Memory B cell (primary cell): ENCODE measurements at regions not wholly inside any gene's neighbourhood (a gene's known extent, or its start where the extent isn't known, plus 50 kb on each side); places are given as distances from the start of the nearest gene placed in this dataset.

Experiments
- ATAC-seq: fragments of 150-1000 bp; cut with Tn5 transposase; 2 replicates; pipeline ENCODE4 v1.10.0; 2021; ENCODE audit warnings: low read depth, mild to moderate bottlenecking, moderate library complexity
- DNase-seq, 2 donors: peaks; one replicate each; pipeline ENCODE4 v3.0.0; 2022; ENCODE audit warnings: low spot score in 2 of 2
- H3K27ac Mint-ChIP-seq: one replicate; pipeline ENCODE4 v1.8.0; 2022; ENCODE audit warnings: mild to moderate bottlenecking, moderate library complexity, mixed read lengths
- H3K27me3 Mint-ChIP-seq: one replicate; pipeline ENCODE4 v1.8.0; 2022; ENCODE audit warnings: mixed read lengths
- H3K36me3 Mint-ChIP-seq: one replicate; pipeline ENCODE4 v1.8.0; 2022; ENCODE audit warnings: mild to moderate bottlenecking, mixed read lengths
- H3K4me1 Mint-ChIP-seq: one replicate; pipeline ENCODE4 v1.8.0; 2022; ENCODE audit warnings: mixed read lengths
- H3K4me3 Mint-ChIP-seq: one replicate; pipeline ENCODE4 v1.8.0; 2022; ENCODE audit warnings: mild to moderate bottlenecking, moderate library complexity, mixed read lengths
- H3K9me3 Mint-ChIP-seq: one replicate; pipeline ENCODE4 v1.8.0; 2022; ENCODE audit warnings: mixed read lengths

GRCh38 chr22:27335102-27335660 is 466.4 kb downstream of the MN1 start:
- Mint-ChIP-seq H3K27ac (no peak overlapping the region), H3K4me1 (no peaks in the 10 kb centered on the region), H3K36me3 (no peaks in the 10 kb centered on the region), H3K9me3 (peaks cover 7% of the 10 kb centered on the region), H3K27me3 (peaks cover 8% of the 10 kb centered on the region), H3K4me3 (no peak overlapping the region)
- DNase-seq (no peak), ATAC-seq (no peak)

GRCh38 chr22:27336151-27337090 is 465.1 kb downstream of the MN1 start:
- H3K27me3 Mint-ChIP-seq: peaks cover 8% of the 10 kb centered on the region
- no peak overlapping the region for H3K27ac Mint-ChIP-seq
- ATAC-seq: no peak
- no peaks in the 10 kb centered on the region for H3K4me1 Mint-ChIP-seq
- H3K4me3 Mint-ChIP-seq: no peak overlapping the region
- peaks cover 7% of the 10 kb centered on the region for H3K9me3 Mint-ChIP-seq
- no peak for DNase-seq
- no peaks in the 10 kb centered on the region for H3K36me3 Mint-ChIP-seq

GRCh38 chr22:27337676-27338075 is 463.9 kb downstream of the MN1 start:
- Mint-ChIP-seq H3K4me1 (no peaks in the 10 kb centered on the region), H3K9me3 (peaks cover 7% of the 10 kb centered on the region), H3K27ac (no peak overlapping the region), H3K36me3 (no peaks in the 10 kb centered on the region), H3K4me3 (no peak overlapping the region), H3K27me3 (peaks cover 6% of the 10 kb centered on the region)
- DNase-seq (no peak), ATAC-seq (no peak)

GRCh38 chr22:27340047-27340446 is 461.5 kb downstream of the MN1 start:
- H3K4me3 Mint-ChIP-seq: no peak overlapping the region
- no peaks in the 10 kb centered on the region for H3K4me1 Mint-ChIP-seq
- H3K9me3 Mint-ChIP-seq: peaks cover 6% of the 10 kb centered on the region
- DNase-seq (no peak), ATAC-seq (no peak)
- H3K36me3 Mint-ChIP-seq: no peaks in the 10 kb centered on the region
- H3K27me3 Mint-ChIP-seq: no peaks in the 10 kb centered on the region
- H3K27ac Mint-ChIP-seq: no peak overlapping the region

- no peak for DNase-seq
- Mint-ChIP-seq H3K36me3 (no peaks in the 10 kb centered on the region), H3K9me3 (peaks cover 8% of the 10 kb centered on the region), H3K27ac (no peak overlapping the region), H3K4me3 (no peak overlapping the region), H3K27me3 (no peaks in the 10 kb centered on the region), H3K4me1 (no peaks in the 10 kb centered on the region)
- no peak for ATAC-seq
Observed at GRCh38 chr22:27344546-27344945, 457.0 kb downstream of the MN1 start.

GRCh38 chr22:27345691-27346090 is 455.9 kb downstream of the MN1 start:
- H3K27ac Mint-ChIP-seq: no peak overlapping the region
- H3K36me3 Mint-ChIP-seq: no peaks in the 10 kb centered on the region
- no peaks in the 10 kb centered on the region for H3K27me3 Mint-ChIP-seq
- no peak for ATAC-seq
- no peaks in the 10 kb centered on the region for H3K4me1 Mint-ChIP-seq
- peaks cover 9% of the 10 kb centered on the region for H3K9me3 Mint-ChIP-seq
- no peak for DNase-seq
- H3K4me3 Mint-ChIP-seq: no peak overlapping the region

- H3K4me1 Mint-ChIP-seq: no peaks in the 10 kb centered on the region
- no peak overlapping the region for H3K4me3 Mint-ChIP-seq
- H3K9me3 Mint-ChIP-seq: peaks cover 8% of the 10 kb centered on the region
- no peaks in the 10 kb centered on the region for H3K36me3 Mint-ChIP-seq
- ATAC-seq (no peak), DNase-seq (no peak)
- no peak overlapping the region for H3K27ac Mint-ChIP-seq
- peaks cover 2% of the 10 kb centered on the region for H3K27me3 Mint-ChIP-seq
Observed at GRCh38 chr22:27347951-27348350, 453.6 kb downstream of the MN1 start.

- Mint-ChIP-seq H3K27me3 (peaks cover 2% of the 10 kb centered on the region), H3K4me1 (no peaks in the 10 kb centered on the region), H3K9me3 (peaks cover 7% of the 10 kb centered on the region), H3K36me3 (no peaks in the 10 kb centered on the region), H3K27ac (no peak overlapping the region), H3K4me3 (no peak overlapping the region)
- ATAC-seq (no peak), DNase-seq (no peak)
Observed at GRCh38 chr22:27348634-27349033, 452.9 kb downstream of the MN1 start.

- Mint-ChIP-seq H3K4me3 (no peak overlapping the region), H3K27ac (no peak overlapping the region), H3K4me1 (no peaks in the 10 kb centered on the region), H3K9me3 (peaks cover 7% of the 10 kb centered on the region), H3K36me3 (no peaks in the 10 kb centered on the region), H3K27me3 (peaks cover 7% of the 10 kb centered on the region)
- no peak for DNase-seq
- ATAC-seq: no peak
Observed at GRCh38 chr22:27349456-27349855, 452.1 kb downstream of the MN1 start.

- H3K36me3 Mint-ChIP-seq: no peaks in the 10 kb centered on the region
- DNase-seq: no peak
- H3K27ac Mint-ChIP-seq: no peak overlapping the region
- no peak for ATAC-seq
- peaks cover 8% of the 10 kb centered on the region for H3K9me3 Mint-ChIP-seq
- no peak overlapping the region for H3K4me3 Mint-ChIP-seq
- H3K4me1 Mint-ChIP-seq: no peaks in the 10 kb centered on the region
- peaks cover 7% of the 10 kb centered on the region for H3K27me3 Mint-ChIP-seq
Observed at GRCh38 chr22:27350306-27350705, 451.2 kb downstream of the MN1 start.

- DNase-seq (no peak), ATAC-seq (no peak)
- Mint-ChIP-seq H3K9me3 (peaks cover 16% of the 10 kb centered on the region), H3K27me3 (peaks cover 7% of the 10 kb centered on the region), H3K36me3 (no peaks in the 10 kb centered on the region), H3K4me3 (no peak overlapping the region), H3K27ac (no peak overlapping the region), H3K4me1 (no peaks in the 10 kb centered on the region)
Observed at GRCh38 chr22:27352426-27352825, 449.1 kb downstream of the MN1 start.

- Mint-ChIP-seq H3K27me3 (peaks cover 5% of the 10 kb centered on the region), H3K27ac (no peak overlapping the region), H3K9me3 (peaks cover 14% of the 10 kb centered on the region), H3K4me1 (no peaks in the 10 kb centered on the region), H3K4me3 (no peak overlapping the region), H3K36me3 (no peaks in the 10 kb centered on the region)
- ATAC-seq (no peak), DNase-seq (no peak)
Observed at GRCh38 chr22:27358096-27358870, 443.3 kb downstream of the MN1 start.

- Mint-ChIP-seq H3K27ac (no peak overlapping the region), H3K36me3 (peaks cover 3% of the 10 kb centered on the region), H3K4me3 (no peak overlapping the region), H3K27me3 (peaks cover 15% of the 10 kb centered on the region), H3K4me1 (no peaks in the 10 kb centered on the region), H3K9me3 (peaks cover 8% of the 10 kb centered on the region)
- ATAC-seq (no peak), DNase-seq (no peak)
Observed at GRCh38 chr22:27370269-27370668, 431.3 kb downstream of the MN1 start.

GRCh38 chr22:27370987-27371386 is 430.6 kb downstream of the MN1 start:
- H3K27ac Mint-ChIP-seq: no peak overlapping the region
- H3K4me3 Mint-ChIP-seq: no peak overlapping the region
- ATAC-seq (no peak), DNase-seq (no peak)
- peaks cover 15% of the 10 kb centered on the region for H3K27me3 Mint-ChIP-seq
- H3K9me3 Mint-ChIP-seq: peaks cover 9% of the 10 kb centered on the region
- H3K36me3 Mint-ChIP-seq: peaks cover 3% of the 10 kb centered on the region
- H3K4me1 Mint-ChIP-seq: no peaks in the 10 kb centered on the region
